Psoas muscle (tissue), 7 donors: ENCODE measurements at regions not wholly inside any gene's neighbourhood (a gene's known extent, or its start where the extent isn't known, plus 50 kb on each side); places are given as distances from the start of the nearest gene placed in this dataset.
A peak's percentile ranks its signal among the peaks of the same experiment; 100 is the strongest.

Source experiments
- ATAC-seq, 4 donors: fragments of 200-7000 bp; cut with Tn5 transposase; one replicate each; pipeline ENCODE4 v1.9.1; 2020; ENCODE audit warnings: moderate library complexity in 3 of 4, mild to moderate bottlenecking in 2 of 4
- DNase-seq, 2 donors: peaks; one replicate each; pipeline ENCODE4 v3.0.0-alpha.2; 2020
- H3K27ac ChIP-seq: fragments of 200-600 bp; one replicate; pipeline ENCODE4 v1.8.0; 2022
- H3K27me3 ChIP-seq, 3 donors: fragments of 200-600 bp in 1 of 3; one replicate each; pipeline versions ENCODE4 v1.6.1 to v1.8.0; 2013 to 2022; ENCODE audit warnings: low read length in 2 of 3, mild to moderate bottlenecking in 2 of 3, moderate library complexity in 1 of 3; ENCODE audit not compliant: insufficient read depth in 3 of 3
- H3K36me3 ChIP-seq, 2 donors: fragments of 200-600 bp in 1 of 2; one replicate each; pipeline versions ENCODE4 v1.6.1 to v1.8.0; 2013 to 2022; ENCODE audit warnings: low read depth in 1 of 2, mild to moderate bottlenecking in 1 of 2, moderate library complexity in 1 of 2; ENCODE audit not compliant: insufficient read depth in 1 of 2
- H3K4me1 ChIP-seq: fragments of 200-600 bp; one replicate; pipeline ENCODE4 v1.8.0; 2022
- H3K4me3 ChIP-seq: fragments of 200-600 bp; one replicate; pipeline ENCODE4 v1.8.0; 2022; ENCODE audit warnings: mild to moderate bottlenecking
- H3K9me3 ChIP-seq: fragments of 200-600 bp; one replicate; pipeline ENCODE4 v1.8.0; 2022
- CTCF ChIP-seq: fragments of 200-600 bp; IDR thresholded peaks from one replicate; pipeline ENCODE4 v1.8.0; 2022; ENCODE audit warnings: antibody characterized with exemption
- WGBS, 3 donors: extraction: QIAGEN DNeasy Blood & Tissue Kit; methylation state at CpG; one replicate each; pipeline versions ENCODE4 v1.1.6 to v1.1.7; 2013; 5-methylcytosine and 5-hydroxymethylcytosine counted together
- intact Hi-C, 2 donors: fragments of 100-400 bp; cut with DNase I; formaldehyde crosslinking; loops; one replicate each; pipeline versions ENCODE4 v1.11.0 to v1.14.2; 2022
- donor health status: healthy with polysubstance abuse.
- donor health status: DM: no; HTN: no; CAD: no; lungs with moderate emphysema.
- donor health status: Bipolar disorder and iron deficiency.
- donor health status: healthy.
- donor health status: DM: yes; HTN: yes; CAD: no.
- donor health status: DM: no; HTN: no; CAD: no.
- donor health status: DM: yes; HTN: yes; CAD: no.

GRCh38 chr3:193871220-193871485 lies 264.8 kb upstream of the HES1 start:
- peaks cover 15% of the 10 kb centered on the region for H3K4me1 ChIP-seq
- ATAC-seq (no peak), DNase-seq (no peak)
- H3K4me3 ChIP-seq, result no peak overlapping the region
- 61 to 78% (median 63%) methylated on average over 3 of the region's 3 CpGs for WGBS, 3 donors
- H3K36me3 ChIP-seq, result no peaks in the 10 kb centered on the region
- intact Hi-C loops, result loop anchor here in 1 of 2 donors (5.0 kb wide), 2 partner anchors 126 to 261 kb away; no protein-coding TSS in a partner anchor
- no peaks in the 10 kb centered on the region for H3K9me3 ChIP-seq
- no peak overlapping the region for H3K27ac ChIP-seq
- TF ChIP-seq CTCF, result no peak
- no peaks in the 10 kb centered on the region for H3K27me3 ChIP-seq

GRCh38 chr3:193872265-193872753 lies 263.6 kb upstream of the HES1 start:
- 43 to 50% (median 46%) methylated on average over 1 to 2 of the region's 2 CpGs for WGBS, 3 donors
- no peak overlapping the region for H3K4me3 ChIP-seq
- intact Hi-C loops, result loop anchor here in 1 of 2 donors (5.0 kb wide), 2 partner anchors 125 to 260 kb away; no protein-coding TSS in a partner anchor
- H3K27me3 ChIP-seq, result no peaks in the 10 kb centered on the region
- peak in 1 of 2 donors; percentile 32 for DNase-seq
- H3K27ac ChIP-seq, result peak overlapping the region; percentile 41
- peaks cover 15% of the 10 kb centered on the region for H3K4me1 ChIP-seq
- H3K9me3 ChIP-seq, result no peaks in the 10 kb centered on the region
- ATAC-seq, result peak; percentile 95 to 97 (median 96)
- no peaks in the 10 kb centered on the region for H3K36me3 ChIP-seq
- no peak for TF ChIP-seq CTCF

- ATAC-seq, result no peak
- WGBS, 3 donors, result 81 to 94% (median 90%) methylated on average over 8 of the region's 8 CpGs
- TF ChIP-seq CTCF, result no peak
- Histone ChIP-seq H3K4me3 (no peak overlapping the region), H3K27ac (no peak overlapping the region), H3K9me3 (no peaks in the 10 kb centered on the region), H3K4me1 (peaks cover 15% of the 10 kb centered on the region), H3K27me3 (no peaks in the 10 kb centered on the region), H3K36me3 (no peaks in the 10 kb centered on the region)
- no peak for DNase-seq
- intact Hi-C loops, result loop anchor here in 1 of 2 donors (5.0 kb wide), 2 partner anchors 124 to 259 kb away; no protein-coding TSS in a partner anchor
Measured at GRCh38 chr3:193873426-193874201, 262.3 kb upstream of the HES1 start.

GRCh38 chr3:193874512-193874911 lies 261.4 kb upstream of the HES1 start:
- no peak overlapping the region for H3K27ac ChIP-seq
- H3K4me3 ChIP-seq, result no peak overlapping the region
- no peak for ATAC-seq
- no peak for TF ChIP-seq CTCF
- no peaks in the 10 kb centered on the region for H3K9me3 ChIP-seq
- DNase-seq, result no peak
- H3K27me3 ChIP-seq, result no peaks in the 10 kb centered on the region
- intact Hi-C loops, result loop anchor here in 1 of 2 donors (5.0 kb wide), 2 partner anchors 123 to 258 kb away; no protein-coding TSS in a partner anchor
- peaks cover 15% of the 10 kb centered on the region for H3K4me1 ChIP-seq
- no peaks in the 10 kb centered on the region for H3K36me3 ChIP-seq
- 89 to 94% (median 90%) methylated on average over 7 of the region's 7 CpGs for WGBS, 3 donors
